ENCODE measurements at regions not wholly inside any gene's neighbourhood (a gene's known extent, or its start where the extent isn't known, plus 50 kb on each side); places are given as distances from the start of the nearest gene placed in this dataset.

DNA sequence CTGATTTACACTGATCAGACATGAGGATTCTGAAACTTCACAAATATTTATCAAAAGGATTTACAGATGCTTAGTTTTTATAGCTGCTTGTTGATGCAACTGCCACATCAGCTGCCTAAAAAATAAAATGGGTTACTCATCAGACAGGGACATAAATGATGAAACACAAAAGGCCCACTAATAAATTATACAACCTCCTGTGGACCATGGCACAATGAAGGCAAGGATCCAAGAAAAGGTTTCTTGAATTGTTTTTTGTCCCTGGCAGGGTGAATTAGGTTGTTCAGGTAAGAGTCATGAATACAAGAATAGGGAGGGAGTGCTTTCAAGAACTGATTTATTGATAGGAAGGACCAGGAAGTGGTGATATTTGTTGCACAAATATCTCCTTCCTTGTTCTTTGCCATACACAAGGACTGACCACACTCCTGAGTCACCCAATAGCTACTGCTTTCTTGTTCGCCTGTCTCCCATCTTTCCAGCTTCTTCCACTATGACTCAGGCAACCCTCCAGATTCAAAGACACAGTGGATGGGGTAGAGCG is 234.5 kb downstream of the AHR start:
- DNase-seq (ENCODE audit: extremely low spot score), result no peak
- CTCF ChIA-PET, result no interaction called here
- POLR2A ChIA-PET, result no interaction called here
- TF ChIP-seq ARNT (IDR thresholded peaks at IDR 0.05) (no peak), ZNF384 (IDR thresholded peaks at IDR 0.05) (no peak), ELF4 (IDR thresholded peaks at IDR 0.05) (no peak), HDGF (IDR thresholded peaks at IDR 0.05; ENCODE audit: borderline replicate concordance) (no peak), SUZ12 (IDR thresholded peaks at IDR 0.05) (no peak), FOXM1 (IDR thresholded peaks at IDR 0.05; ENCODE audit: borderline replicate concordance) (no peak), BHLHE40 (IDR thresholded peaks at IDR 0.05; ENCODE audit: borderline replicate concordance) (no peak), FOXA1 (IDR thresholded peaks at IDR 0.05) (no peak), L3MBTL2 (conservative IDR thresholded peaks at IDR 0.05) (no peak), TARDBP (IDR thresholded peaks at IDR 0.05) (no peak), CTBP1 (IDR thresholded peaks at IDR 0.05; ENCODE audit: borderline replicate concordance) (no peak), SP1 (IDR thresholded peaks at IDR 0.05) (no peak), NFRKB (IDR thresholded peaks at IDR 0.05) (no peak), LEF1 (IDR thresholded peaks at IDR 0.05; ENCODE audit: borderline replicate concordance) (no peak), FOXK2 (IDR thresholded peaks at IDR 0.05) (no peak)
- TF ChIP-seq, protein P1, sequence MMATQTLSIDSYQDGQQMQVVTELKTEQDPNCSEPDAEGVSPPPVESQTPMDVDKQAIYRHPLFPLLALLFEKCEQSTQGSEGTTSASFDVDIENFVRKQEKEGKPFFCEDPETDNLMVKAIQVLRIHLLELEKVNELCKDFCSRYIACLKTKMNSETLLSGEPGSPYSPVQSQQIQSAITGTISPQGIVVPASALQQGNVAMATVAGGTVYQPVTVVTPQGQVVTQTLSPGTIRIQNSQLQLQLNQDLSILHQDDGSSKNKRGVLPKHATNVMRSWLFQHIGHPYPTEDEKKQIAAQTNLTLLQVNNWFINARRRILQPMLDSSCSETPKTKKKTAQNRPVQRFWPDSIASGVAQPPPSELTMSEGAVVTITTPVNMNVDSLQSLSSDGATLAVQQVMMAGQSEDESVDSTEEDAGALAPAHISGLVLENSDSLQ (IDR thresholded peaks at IDR 0.05), result no peak

DNA sequence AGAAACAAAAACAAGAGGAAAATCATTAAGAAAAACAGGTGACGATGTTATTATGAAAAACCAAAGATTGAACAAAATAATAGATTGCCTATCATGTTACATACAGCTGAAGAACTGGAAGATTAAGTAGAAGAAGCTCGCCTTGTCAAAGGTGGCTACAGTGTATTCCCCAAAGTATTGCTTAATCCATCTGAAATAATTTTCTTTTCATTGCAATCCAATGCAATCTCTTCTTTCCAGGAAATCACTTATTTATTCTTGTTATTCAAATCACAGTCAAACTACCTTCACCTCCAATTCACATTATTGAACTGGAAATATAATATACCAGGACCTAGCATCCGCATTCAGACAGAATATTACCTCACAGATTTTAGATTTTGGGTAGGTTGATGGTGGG is 235.9 kb downstream of the AHR start:
- no peak for TF ChIP-seq CTBP1 (IDR thresholded peaks at IDR 0.05; ENCODE audit: borderline replicate concordance)
- TF ChIP-seq TARDBP (IDR thresholded peaks at IDR 0.05), result no peak
- no peak for TF ChIP-seq ELF4 (IDR thresholded peaks at IDR 0.05)
- TF ChIP-seq ZNF384 (IDR thresholded peaks at IDR 0.05), result no peak
- TF ChIP-seq SUZ12 (IDR thresholded peaks at IDR 0.05), result no peak
- TF ChIP-seq HDGF (IDR thresholded peaks at IDR 0.05; ENCODE audit: borderline replicate concordance), result no peak
- TF ChIP-seq FOXM1 (IDR thresholded peaks at IDR 0.05; ENCODE audit: borderline replicate concordance), result no peak
- no peak for TF ChIP-seq FOXA1 (IDR thresholded peaks at IDR 0.05)
- no peak for TF ChIP-seq FOXK2 (IDR thresholded peaks at IDR 0.05)
- no peak for TF ChIP-seq SP1 (IDR thresholded peaks at IDR 0.05)
- TF ChIP-seq, protein P1 (IDR thresholded peaks at IDR 0.05), result no peak
- no peak for TF ChIP-seq NFRKB (IDR thresholded peaks at IDR 0.05)
- TF ChIP-seq BHLHE40 (IDR thresholded peaks at IDR 0.05; ENCODE audit: borderline replicate concordance), result no peak
- TF ChIP-seq ARNT (IDR thresholded peaks at IDR 0.05), result no peak
- no peak for TF ChIP-seq L3MBTL2 (conservative IDR thresholded peaks at IDR 0.05)
- TF ChIP-seq LEF1 (IDR thresholded peaks at IDR 0.05; ENCODE audit: borderline replicate concordance), result no peak

DNA sequence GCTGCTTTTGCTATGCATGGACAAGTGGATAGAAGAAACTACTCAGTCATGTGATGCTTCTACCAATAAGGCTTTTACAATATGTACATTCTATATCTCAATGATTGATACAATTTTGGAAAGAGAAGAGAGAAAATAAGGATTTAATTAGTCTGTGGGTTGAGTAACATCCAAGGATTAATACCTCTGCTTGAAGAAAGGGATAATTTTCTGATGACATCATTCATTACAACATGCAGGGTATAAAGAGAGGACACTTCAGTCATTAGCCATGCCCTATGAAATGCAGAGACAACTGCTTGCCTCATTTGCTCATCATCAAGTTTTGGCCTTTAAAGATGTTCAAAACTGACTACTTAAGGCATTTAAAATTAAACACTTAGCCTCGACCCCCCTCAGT is 237.3 kb downstream of the AHR start:
- TF ChIP-seq SP1 (IDR thresholded peaks at IDR 0.05), result no peak
- no peak for TF ChIP-seq TARDBP (IDR thresholded peaks at IDR 0.05)
- no peak for TF ChIP-seq FOXM1 (IDR thresholded peaks at IDR 0.05; ENCODE audit: borderline replicate concordance)
- TF ChIP-seq BHLHE40 (IDR thresholded peaks at IDR 0.05; ENCODE audit: borderline replicate concordance), result no peak
- TF ChIP-seq SUZ12 (IDR thresholded peaks at IDR 0.05), result no peak
- no peak for TF ChIP-seq HDGF (IDR thresholded peaks at IDR 0.05; ENCODE audit: borderline replicate concordance)
- no peak for TF ChIP-seq NFRKB (IDR thresholded peaks at IDR 0.05)
- no peak for TF ChIP-seq FOXA1 (IDR thresholded peaks at IDR 0.05)
- TF ChIP-seq CTBP1 (IDR thresholded peaks at IDR 0.05; ENCODE audit: borderline replicate concordance), result no peak
- no peak for TF ChIP-seq FOXK2 (IDR thresholded peaks at IDR 0.05)
- TF ChIP-seq ZNF384 (IDR thresholded peaks at IDR 0.05), result no peak
- TF ChIP-seq ARNT (IDR thresholded peaks at IDR 0.05), result no peak
- TF ChIP-seq, protein P1 (IDR thresholded peaks at IDR 0.05), result no peak
- no peak for TF ChIP-seq LEF1 (IDR thresholded peaks at IDR 0.05; ENCODE audit: borderline replicate concordance)
- TF ChIP-seq L3MBTL2 (conservative IDR thresholded peaks at IDR 0.05), result no peak
- TF ChIP-seq ELF4 (IDR thresholded peaks at IDR 0.05), result no peak
- no peak for DNase-seq (ENCODE audit: extremely low spot score)
- POLR2A ChIA-PET, result no interaction called here
- CTCF ChIA-PET, result no interaction called here

More for the DNA sequence above, 235.9 kb downstream of the AHR start:
- ChIA-PET POLR2A (no interaction called here), CTCF (no interaction called here)
- DNase-seq (ENCODE audit: extremely low spot score), result no peak

DNA sequence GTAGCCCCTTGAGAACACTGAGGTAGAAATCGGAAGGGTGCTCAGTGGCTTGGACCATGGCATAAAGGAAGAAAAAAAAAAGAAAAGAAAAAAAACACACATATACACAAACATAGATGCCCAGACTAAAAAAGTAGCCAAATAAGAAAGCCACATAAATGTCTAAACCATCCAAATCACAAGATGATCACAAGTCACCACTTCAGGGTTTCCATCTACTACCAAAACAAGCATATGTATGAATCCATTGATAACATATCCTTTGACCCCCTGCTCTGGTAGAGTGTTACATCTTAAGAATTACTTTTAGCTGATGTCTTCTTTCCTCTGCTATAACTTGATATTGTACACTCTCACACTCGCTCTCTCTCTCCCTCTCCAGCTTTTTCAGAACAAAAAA is 245.9 kb downstream of the AHR start:
- CTCF ChIA-PET, result no interaction called here
- no peak for DNase-seq (ENCODE audit: extremely low spot score)
- POLR2A ChIA-PET, result no interaction called here
- TF ChIP-seq BHLHE40 (IDR thresholded peaks at IDR 0.05; ENCODE audit: borderline replicate concordance), result no peak
- TF ChIP-seq ELF4 (IDR thresholded peaks at IDR 0.05), result no peak
- no peak for TF ChIP-seq SUZ12 (IDR thresholded peaks at IDR 0.05)
- no peak for TF ChIP-seq LEF1 (IDR thresholded peaks at IDR 0.05; ENCODE audit: borderline replicate concordance)
- no peak for TF ChIP-seq FOXA1 (IDR thresholded peaks at IDR 0.05)
- no peak for TF ChIP-seq ZNF384 (IDR thresholded peaks at IDR 0.05)

DNA sequence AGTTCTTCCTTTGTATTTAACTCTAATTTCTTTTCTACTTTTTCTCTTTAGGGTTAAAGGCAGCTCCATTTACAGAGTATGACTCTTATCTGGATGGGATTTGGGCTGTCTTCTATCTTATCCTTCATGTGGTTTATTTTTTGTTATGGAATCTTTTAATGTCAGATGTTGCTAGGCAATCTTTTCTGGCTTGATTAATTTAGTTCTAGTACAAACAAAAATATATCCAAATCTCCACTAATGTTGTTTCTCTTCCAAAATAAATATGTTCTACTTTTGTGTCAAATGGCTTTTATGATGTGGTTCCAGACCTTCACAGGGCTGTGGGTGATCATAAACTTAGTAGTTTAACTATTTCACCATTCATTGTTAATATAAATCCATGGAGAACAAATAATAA is 246.9 kb downstream of the AHR start:
- no peak for DNase-seq (ENCODE audit: extremely low spot score)

DNA sequence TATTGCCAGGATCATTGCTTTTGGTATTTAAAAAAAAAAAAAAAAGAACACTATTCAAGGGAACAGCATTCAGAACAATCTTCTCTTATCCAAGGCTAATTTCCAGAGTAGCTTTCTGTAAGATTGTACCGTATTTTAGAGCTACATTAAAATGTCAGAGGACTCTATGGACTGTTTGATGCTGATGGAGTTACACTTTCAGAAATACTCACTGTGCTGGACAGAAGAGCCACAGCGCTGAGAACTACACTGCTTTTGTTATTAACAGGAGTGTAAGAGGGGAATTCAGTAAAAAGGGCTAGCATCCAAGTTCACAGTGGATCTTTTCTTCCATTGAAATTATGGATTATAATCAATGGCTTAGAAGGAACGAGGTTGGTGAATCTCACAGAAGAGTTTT is 247.7 kb downstream of the AHR start:
- ChIA-PET POLR2A (interaction anchor here (0.5 kb wide), 1 partner anchor 110 kb away, joined by 3 read pairs; no protein-coding TSS in a partner anchor), CTCF (no interaction called here)
- DNase-seq (ENCODE audit: extremely low spot score), result no peak
- TF ChIP-seq ZNF384 (IDR thresholded peaks at IDR 0.05) (no peak), FOXK2 (IDR thresholded peaks at IDR 0.05) (no peak), SUZ12 (IDR thresholded peaks at IDR 0.05) (no peak), ELF4 (IDR thresholded peaks at IDR 0.05) (no peak), ARNT (IDR thresholded peaks at IDR 0.05) (no peak)

More for the DNA sequence above, 246.9 kb downstream of the AHR start:
- POLR2A ChIA-PET, result no interaction called here
- TF ChIP-seq CTBP1 (IDR thresholded peaks at IDR 0.05; ENCODE audit: borderline replicate concordance) (no peak), FOXM1 (IDR thresholded peaks at IDR 0.05; ENCODE audit: borderline replicate concordance) (no peak), ARNT (IDR thresholded peaks at IDR 0.05) (no peak), LEF1 (IDR thresholded peaks at IDR 0.05; ENCODE audit: borderline replicate concordance) (no peak)
- CTCF ChIA-PET, result no interaction called here
